GM12878 (cell line): ENCODE measurements at regions not wholly inside any gene's neighbourhood (a gene's known extent, or its start where the extent isn't known, plus 50 kb on each side); places are given as distances from the start of the nearest gene placed in this dataset.

Experiments
- ATAC-seq: fragments of 200-7000 bp; cut with Tn5 transposase; 3 replicates; pipeline ENCODE4 v1.9.1; 2020; ENCODE audit warnings: mild to moderate bottlenecking, moderate library complexity
- BruUV-seq: library from RNA; stranded (reverse); fragments of 400-500 nt; replicated peaks from 2 replicates; lab custom pipeline; 2021; lab: Mats Ljungman, UMichigan
- CTCF ChIA-PET: fragments of 300-600 bp; sonication (Branson Sonifier 250); formaldehyde crosslinking; extraction: SDS; loops from one replicate; lab custom pipeline; 2021; ENCODE audit warnings: inconsistent platforms; lab: Yijun Ruan, JAX
- POLR2A ChIA-PET: fragments of 350-600 bp; formaldehyde crosslinking; extraction: SDS; loops from one replicate; lab custom pipeline; 2021; ENCODE audit warnings: inconsistent platforms; lab: Charles Lee
- RAD21 ChIA-PET: fragments of 300-600 bp; sonication (Branson Sonifier 250); formaldehyde crosslinking; loops from one replicate; lab custom pipeline; 2023; ENCODE audit warnings: antibody characterized with exemption; ENCODE audit not compliant: unreplicated experiment; lab: Charles Lee
- SMC1A ChIA-PET: fragments of 300-600 bp; sonication (Branson Sonifier 250); formaldehyde crosslinking; loops from one replicate; lab custom pipeline; 2023; ENCODE audit not compliant: unreplicated experiment, uncharacterized antibody; lab: Charles Lee
- DNase-seq: peaks from one replicate; pipeline ENCODE4 v3.0.0-alpha.2; 2011; ENCODE audit warnings: low read depth, low spot score
- FAIRE-seq: peaks from 3 replicates; lab custom pipeline; 2011; peaks lifted over from hg19 to GRCh38; lab: Jason Lieb, UNC
- H2AFZ ChIP-seq: 2 replicates; pipeline ENCODE4 v1.6.0; 2011; ENCODE audit warnings: low read depth, low read length, control low read depth; ENCODE audit not compliant: control insufficient read depth
- H3K27ac ChIP-seq: 2 replicates; pipeline ENCODE4 v1.5.1; 2011; ENCODE audit warnings: control low read depth; ENCODE audit not compliant: control insufficient read depth, insufficient read depth
- H3K27me3 ChIP-seq, 2 experiments: replicated peaks in 1 of 2; 2 replicates each; pipeline versions ENCODE4 v1.6.0 to v1.6.1; 2011; ENCODE audit warnings: low read length in 1 of 2; ENCODE audit not compliant: control insufficient read depth in 2 of 2, insufficient read depth in 2 of 2
- H3K36me3 ChIP-seq, 2 experiments: 2 replicates each; pipeline ENCODE4 v1.5.1; 2011; ENCODE audit warnings: low read length in 1 of 2; ENCODE audit not compliant: control insufficient read depth in 2 of 2, insufficient read depth in 2 of 2
- H3K4me1 ChIP-seq: 2 replicates; pipeline ENCODE4 v1.6.1; 2011; ENCODE audit warnings: mild to moderate bottlenecking, low read length, moderate library complexity, mixed read lengths; ENCODE audit not compliant: control insufficient read depth, insufficient read depth
- H3K4me2 ChIP-seq: 2 replicates; pipeline ENCODE4 v1.6.0; 2011; ENCODE audit warnings: control low read depth; ENCODE audit not compliant: control insufficient read depth, insufficient read depth
- H3K4me3 ChIP-seq: fragments of 200-600 bp; sonication (generic); 2 replicates; pipeline ENCODE4 v1.5.1; 2016
- H3K79me2 ChIP-seq: 2 replicates; pipeline ENCODE4 v1.6.0; 2011; ENCODE audit warnings: low read length; ENCODE audit not compliant: control insufficient read depth, insufficient read depth
- H3K9ac ChIP-seq: 2 replicates; pipeline ENCODE4 v1.8.0; 2011; ENCODE audit warnings: low read length, control low read depth, mixed read lengths; ENCODE audit not compliant: control insufficient read depth, insufficient read depth
- H3K9me3 ChIP-seq: replicated peaks from 3 replicates; pipeline ENCODE4 v1.5.1; 2011; ENCODE audit warnings: mild to moderate bottlenecking, low read length; ENCODE audit not compliant: control insufficient read depth, insufficient read depth
- H4K20me1 ChIP-seq: 2 replicates; pipeline ENCODE4 v1.6.0; 2011; ENCODE audit not compliant: control insufficient read depth, insufficient read depth
- E2F8 ChIP-seq: fragments of 450-650 bp; IDR thresholded peaks from 2 replicates; pipeline ENCODE4 v1.6.1; 2018; ENCODE audit warnings: mild to moderate bottlenecking, low read depth, moderate library complexity; ENCODE audit not compliant: partially characterized antibody
- EP300 ChIP-seq, 2 experiments: fragments of 150-350 bp in 1 of 2; IDR thresholded peaks; 2 replicates each; pipeline ENCODE4 v1.6.1; 2011 to 2012; ENCODE audit warnings: low read depth in 2 of 2, low read length in 2 of 2, borderline replicate concordance in 1 of 2, improper control_type of control experiment in 1 of 2, inconsistent platforms in 1 of 2; ENCODE audit not compliant: control insufficient read depth in 1 of 2
- ETV6 ChIP-seq, 2 experiments: fragments of 450-650 bp in 1 of 2; IDR thresholded peaks in 1 of 2; conservative IDR thresholded peaks in 1 of 2; 2 replicates each; pipeline ENCODE4 v1.6.1; 2014; ENCODE audit warnings: antibody characterized with exemption in 1 of 2, borderline replicate concordance in 1 of 2, low read depth in 1 of 2, mild to moderate bottlenecking in 1 of 2, moderate library complexity in 1 of 2
- GABPA ChIP-seq: IDR thresholded peaks from 2 replicates; pipeline ENCODE4 v1.6.1; 2014; ENCODE audit warnings: antibody characterized with exemption, low read depth, mild to moderate bottlenecking, inconsistent platforms
- GATAD2B ChIP-seq: fragments of 450-650 bp; conservative IDR thresholded peaks from 2 replicates; pipeline ENCODE4 v1.6.1; 2017; ENCODE audit warnings: low read depth, mild to moderate bottlenecking, moderate library complexity
- HCFC1 ChIP-seq: fragments of 150-350 bp; IDR thresholded peaks from 2 replicates; pipeline ENCODE4 v1.6.1; 2014; ENCODE audit warnings: low read length
- KDM1A ChIP-seq: fragments of 200-600 bp; sonication (generic); IDR thresholded peaks from 2 replicates; pipeline ENCODE4 v1.6.1; 2016; ENCODE audit warnings: borderline replicate concordance
- MEF2A ChIP-seq: IDR thresholded peaks from 2 replicates; pipeline ENCODE4 v1.6.1; 2011; ENCODE audit warnings: low read depth, mild to moderate bottlenecking, low read length, moderate library complexity; ENCODE audit not compliant: insufficient read depth
- MXI1 ChIP-seq: fragments of 150-350 bp; IDR thresholded peaks from 2 replicates; pipeline ENCODE4 v1.6.1; 2011; ENCODE audit warnings: low read depth, mild to moderate bottlenecking, inconsistent platforms, low read length, improper control_type of control experiment
- NFIC ChIP-seq: IDR thresholded peaks from 2 replicates; pipeline ENCODE4 v1.6.1; 2012; ENCODE audit warnings: low read depth, mild to moderate bottlenecking, inconsistent platforms, low read length, moderate library complexity
- NFYB ChIP-seq: IDR thresholded peaks from 2 replicates; pipeline ENCODE4 v1.6.1; 2011; ENCODE audit warnings: low read depth, mild to moderate bottlenecking, low read length, improper control_type of control experiment, moderate library complexity; ENCODE audit not compliant: insufficient read depth
- NR2C2 ChIP-seq: IDR thresholded peaks from 2 replicates; pipeline ENCODE4 v1.6.1; 2011; ENCODE audit warnings: borderline replicate concordance, low read depth; ENCODE audit not compliant: control insufficient read depth, insufficient read length
- NRF1 ChIP-seq: conservative IDR thresholded peaks from 2 replicates; pipeline ENCODE4 v1.6.1; 2011; ENCODE audit warnings: mild to moderate bottlenecking, low read depth, low read length, improper control_type of control experiment
- RB1 ChIP-seq: fragments of 450-650 bp; formaldehyde crosslinking; IDR thresholded peaks from 2 replicates; pipeline ENCODE4 v1.6.1; 2017; ENCODE audit warnings: mild to moderate bottlenecking, borderline replicate concordance
- SREBF1 ChIP-seq: IDR thresholded peaks from 2 replicates; pipeline ENCODE4 v1.6.1; 2012; ENCODE audit warnings: mild to moderate bottlenecking, low read length
- YY1 ChIP-seq: IDR thresholded peaks from 2 replicates; pipeline ENCODE4 v1.6.1; 2011; ENCODE audit warnings: low read depth, mild to moderate bottlenecking, low read length
- ZBED1 ChIP-seq: IDR thresholded peaks from 2 replicates; pipeline ENCODE4 v1.6.1; 2016; ENCODE audit warnings: borderline replicate concordance
- ZNF24 ChIP-seq: fragments of 450-650 bp; IDR thresholded peaks from 2 replicates; pipeline ENCODE4 v1.6.1; 2017; ENCODE audit warnings: antibody characterized with exemption, mild to moderate bottlenecking
- ZNF384 ChIP-seq: IDR thresholded peaks from 2 replicates; pipeline ENCODE4 v1.6.1; 2012; ENCODE audit warnings: low read depth, mild to moderate bottlenecking, low read length, improper control_type of control experiment, borderline replicate concordance
- ZNF622 ChIP-seq: fragments of 450-650 bp; IDR thresholded peaks from 2 replicates; pipeline ENCODE4 v1.6.1; 2017; ENCODE audit warnings: mild to moderate bottlenecking, inconsistent platforms
- WGBS: methylation state at CpG from one replicate; pipeline ENCODE4 v1.1.6; 2016; ENCODE audit warnings: low lambda C conversion rate; ENCODE audit not compliant: insufficient replicate concordance, insufficient coverage; ENCODE audit errors: missing lambda C conversion rate; 5-methylcytosine and 5-hydroxymethylcytosine counted together
- in situ Hi-C: fragments of 300-500 bp; cut with MboI; formaldehyde crosslinking; loops from 9 replicates; pipeline ENCODE4 v1.14.3; 2018; ENCODE audit warnings: mixed read lengths
- intact Hi-C: fragments of 100-400 bp; cut with micrococcal nuclease; formaldehyde crosslinking; loops from one replicate; pipeline ENCODE4 v1.14.2; 2022; ENCODE audit not compliant: unreplicated experiment
- TF ChIP-seq, protein P1 (sequence below): IDR thresholded peaks from 2 replicates; pipeline ENCODE4 v1.6.1; 2011; ENCODE audit warnings: low read depth, mild to moderate bottlenecking, low read length, moderate library complexity, borderline replicate concordance; ENCODE audit errors: extremely low read depth

DNA sequence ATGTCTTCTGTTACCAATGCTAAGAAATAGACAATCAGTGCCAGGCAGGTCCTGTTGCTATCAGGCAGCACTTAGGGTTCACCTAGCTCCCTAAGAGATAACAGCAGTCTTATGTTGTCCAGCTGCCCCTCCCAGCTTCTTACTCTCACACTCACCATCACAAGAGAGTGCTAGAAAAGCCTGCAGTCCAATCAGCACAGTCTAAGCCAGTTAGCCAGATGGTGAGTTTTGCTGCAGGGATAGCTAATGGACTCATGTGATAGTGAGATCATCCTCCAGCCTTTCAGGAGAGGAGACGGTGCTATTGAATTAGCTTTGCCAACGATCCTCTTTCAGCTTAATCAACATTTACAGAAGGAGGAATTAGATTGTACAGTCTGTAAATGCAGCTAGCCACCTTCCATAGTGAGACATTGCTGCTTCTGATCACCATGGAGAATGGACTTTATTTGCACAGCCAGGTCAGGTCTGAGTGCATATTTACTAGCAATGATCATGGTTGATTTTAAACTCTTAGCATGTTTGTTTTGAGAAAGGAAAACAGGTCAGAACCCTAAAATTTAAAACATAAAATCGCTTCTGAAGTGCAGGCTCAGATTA lies 438.3 kb downstream of the CENPC start:
- in situ Hi-C loops: no loop called here

DNA sequence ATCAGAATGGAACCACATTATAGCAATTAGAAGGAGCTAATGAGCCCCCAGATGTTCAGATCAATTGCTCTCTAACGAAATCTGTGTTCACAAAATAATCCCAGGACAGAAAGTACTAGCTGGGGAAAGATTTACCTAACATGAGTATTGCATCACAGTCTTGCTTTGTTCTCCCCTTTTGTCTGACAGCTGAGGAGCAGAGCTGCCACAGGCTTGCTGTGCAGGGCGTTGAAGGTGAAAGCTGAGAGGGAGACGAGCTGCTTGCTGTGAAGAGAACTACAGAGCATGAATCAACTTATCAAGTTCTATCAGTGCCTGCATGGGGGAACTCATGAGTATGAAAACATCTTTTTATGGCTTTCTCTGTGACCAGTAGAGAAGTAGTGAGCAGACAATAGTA lies 441.2 kb downstream of the CENPC start:
- Histone ChIP-seq H3K9me3 (no peaks in the 10 kb centered on the region), H3K4me3 (no peak overlapping the region), H3K27me3 (no peaks in the 10 kb centered on the region), H4K20me1 (no peaks in the 10 kb centered on the region), H3K79me2 (no peaks in the 10 kb centered on the region), H3K9ac (no peak overlapping the region), H3K4me1 (no peaks in the 10 kb centered on the region), H3K27ac (no peak overlapping the region), H3K4me2 (no peak overlapping the region), H3K36me3 (no peaks in the 10 kb centered on the region), H2AFZ (no peak overlapping the region)
- no TSS peak for BruUV-seq
- DNase-seq (no peak), FAIRE-seq (no peak), ATAC-seq (no peak)
- intact Hi-C loops: no loop called here
- CTCF ChIA-PET: interaction anchor here (0.5 to 1.1 kb wide), 3 partner anchors 16 to 262 kb away, joined by 3 read pairs; no protein-coding TSS in a partner anchor
- RAD21 ChIA-PET: no interaction called here
- POLR2A ChIA-PET: no interaction called here
- SMC1A ChIA-PET: no interaction called here
- WGBS: 2% methylated on average over 3 of the region's 3 CpGs
- in situ Hi-C loops: no loop called here
- TF ChIP-seq NRF1: no peak
- no peak for TF ChIP-seq ZNF24
- TF ChIP-seq MXI1: no peak
- no peak for TF ChIP-seq SREBF1
- TF ChIP-seq NR2C2: no peak
- no peak for TF ChIP-seq E2F8
- TF ChIP-seq, protein P1, sequence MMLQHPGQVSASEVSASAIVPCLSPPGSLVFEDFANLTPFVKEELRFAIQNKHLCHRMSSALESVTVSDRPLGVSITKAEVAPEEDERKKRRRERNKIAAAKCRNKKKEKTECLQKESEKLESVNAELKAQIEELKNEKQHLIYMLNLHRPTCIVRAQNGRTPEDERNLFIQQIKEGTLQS: no peak
- TF ChIP-seq ETV6 (conservative IDR thresholded peaks at IDR 0.05 in 1 of 2, IDR thresholded peaks at IDR 0.05 in 1 of 2; ENCODE audit: borderline replicate concordance in 1 of 2, low read depth in 1 of 2): no peak
- no peak for TF ChIP-seq GATAD2B
- no peak for TF ChIP-seq NFIC

More for the DNA sequence above, 438.3 kb downstream of the CENPC start:
- Histone ChIP-seq H3K9me3 (no peaks in the 10 kb centered on the region), H3K36me3 (no peaks in the 10 kb centered on the region), H3K9ac (no peak overlapping the region), H3K27ac (no peak overlapping the region), H3K79me2 (no peaks in the 10 kb centered on the region), H3K4me1 (no peaks in the 10 kb centered on the region), H3K4me2 (no peak overlapping the region), H3K4me3 (no peak overlapping the region), H4K20me1 (no peaks in the 10 kb centered on the region), H2AFZ (no peak overlapping the region), H3K27me3 (no peaks in the 10 kb centered on the region)
- ATAC-seq (no peak), DNase-seq (no peak), FAIRE-seq (no peak)
- intact Hi-C loops: no loop called here
- POLR2A ChIA-PET: no interaction called here
- RAD21 ChIA-PET: no interaction called here
- no TSS peak for BruUV-seq
- 14% methylated on average over 3 of the region's 3 CpGs for WGBS
- SMC1A ChIA-PET: no interaction called here
- CTCF ChIA-PET: interaction anchor here (1.0 kb wide), 1 partner anchor 20 kb away, joined by 4 read pairs; no protein-coding TSS in a partner anchor
- TF ChIP-seq GABPA (no peak), RB1 (no peak), KDM1A (no peak), ZBED1 (no peak), NFYB (no peak), ZNF622 (no peak), EP300 (IDR thresholded peaks at IDR 0.05; ENCODE audit: borderline replicate concordance in 1 of 2, control insufficient read depth in 1 of 2, low read depth in 2 of 2, low read length in 2 of 2) (no peak), NRF1 (no peak), MEF2A (no peak), ZNF384 (no peak), HCFC1 (no peak), YY1 (no peak)
